Osteocyte (in vitro differentiated cells): ENCODE measurements at regions not wholly inside any gene's neighbourhood (a gene's known extent, or its start where the extent isn't known, plus 50 kb on each side); places are given as distances from the start of the nearest gene placed in this dataset.

Experiments
- DNase-seq: peaks from one replicate; pipeline ENCODE4 v3.0.0; 2021; ENCODE audit warnings: mixed read lengths; ENCODE audit not compliant: unreplicated experiment; ENCODE audit errors: extremely low spot score
- H3K27ac Mint-ChIP-seq: one replicate; pipeline ENCODE4 v1.8.0; 2021; ENCODE audit warnings: mild to moderate bottlenecking, mixed read lengths; ENCODE audit not compliant: unreplicated experiment
- H3K27me3 Mint-ChIP-seq: one replicate; pipeline ENCODE4 v1.8.0; 2021; ENCODE audit warnings: mixed read lengths; ENCODE audit not compliant: unreplicated experiment
- H3K36me3 Mint-ChIP-seq: one replicate; pipeline ENCODE4 v1.8.0; 2021; ENCODE audit warnings: mixed read lengths; ENCODE audit not compliant: unreplicated experiment
- H3K4me1 Mint-ChIP-seq: one replicate; pipeline ENCODE4 v1.8.0; 2021; ENCODE audit warnings: mixed read lengths; ENCODE audit not compliant: unreplicated experiment
- H3K4me3 Mint-ChIP-seq: one replicate; pipeline ENCODE4 v1.8.0; 2021; ENCODE audit warnings: mild to moderate bottlenecking, moderate library complexity, mixed read lengths; ENCODE audit not compliant: unreplicated experiment
- H3K9me3 Mint-ChIP-seq: one replicate; pipeline ENCODE4 v1.8.0; 2021; ENCODE audit warnings: mixed read lengths; ENCODE audit not compliant: unreplicated experiment
- CTCF ChIP-seq: fragments of 200-600 bp; sonication (generic); IDR thresholded peaks from 2 replicates; pipeline ENCODE4 v1.5.0; 2021; ENCODE audit warnings: antibody characterized with exemption, mild to moderate bottlenecking, moderate library complexity

- no peak for TF ChIP-seq CTCF
- no peaks in the 10 kb centered on the region for H3K4me1 Mint-ChIP-seq
- no peak overlapping the region for H3K4me3 Mint-ChIP-seq
- no peaks in the 10 kb centered on the region for H3K27me3 Mint-ChIP-seq
- H3K27ac Mint-ChIP-seq: no peak overlapping the region
- H3K36me3 Mint-ChIP-seq: no peaks in the 10 kb centered on the region
- peaks cover 4% of the 10 kb centered on the region for H3K9me3 Mint-ChIP-seq
- DNase-seq: no peak
These were observed 312.1 kb downstream of the ARRDC4 start for GRCh38 chr15:98272625-98273024.

GRCh38 chr15:98276018-98276417 lies 315.5 kb downstream of the ARRDC4 start:
- Mint-ChIP-seq H3K36me3 (no peaks in the 10 kb centered on the region), H3K4me3 (no peak overlapping the region), H3K27ac (no peak overlapping the region), H3K9me3 (no peaks in the 10 kb centered on the region), H3K27me3 (peaks cover 3% of the 10 kb centered on the region), H3K4me1 (no peaks in the 10 kb centered on the region)
- TF ChIP-seq CTCF: no peak
- DNase-seq: no peak

- Mint-ChIP-seq H3K9me3 (no peaks in the 10 kb centered on the region), H3K27me3 (peaks cover 3% of the 10 kb centered on the region), H3K27ac (no peak overlapping the region), H3K4me3 (no peak overlapping the region), H3K36me3 (no peaks in the 10 kb centered on the region), H3K4me1 (no peaks in the 10 kb centered on the region)
- no peak for DNase-seq
- no peak for TF ChIP-seq CTCF
These were observed 317.1 kb downstream of the ARRDC4 start for GRCh38 chr15:98277602-98278001.

- no peak overlapping the region for H3K27ac Mint-ChIP-seq
- no peaks in the 10 kb centered on the region for H3K9me3 Mint-ChIP-seq
- H3K4me3 Mint-ChIP-seq: no peak overlapping the region
- no peak for TF ChIP-seq CTCF
- no peak for DNase-seq
- H3K27me3 Mint-ChIP-seq: peaks cover 3% of the 10 kb centered on the region
- H3K36me3 Mint-ChIP-seq: no peaks in the 10 kb centered on the region
- no peaks in the 10 kb centered on the region for H3K4me1 Mint-ChIP-seq
These were observed 319.9 kb downstream of the ARRDC4 start for GRCh38 chr15:98280284-98280975.

- H3K4me1 Mint-ChIP-seq: no peaks in the 10 kb centered on the region
- H3K27ac Mint-ChIP-seq: no peak overlapping the region
- H3K4me3 Mint-ChIP-seq: no peak overlapping the region
- peaks cover 3% of the 10 kb centered on the region for H3K27me3 Mint-ChIP-seq
- no peaks in the 10 kb centered on the region for H3K36me3 Mint-ChIP-seq
- no peak for TF ChIP-seq CTCF
- no peaks in the 10 kb centered on the region for H3K9me3 Mint-ChIP-seq
- DNase-seq: no peak
These were observed 320.6 kb downstream of the ARRDC4 start for GRCh38 chr15:98281130-98281529.
